CD14-positive monocyte (primary cell): ENCODE measurements at regions not wholly inside any gene's neighbourhood (a gene's known extent, or its start where the extent isn't known, plus 50 kb on each side); places are given as distances from the start of the nearest gene placed in this dataset.
A peak's percentile ranks its signal among the peaks of the same experiment; 100 is the strongest.

ENCODE experiments used
- DNase-seq, 3 donors: peaks; one replicate each; pipeline ENCODE4 v3.0.0-alpha.2; 2011 to 2022
- H2AFZ ChIP-seq: 2 replicates; pipeline ENCODE4 v1.6.0; 2012; ENCODE audit warnings: mild to moderate bottlenecking, low read depth, low read length, inconsistent platforms; ENCODE audit not compliant: insufficient read depth, poor library complexity, severe bottlenecking
- H3K27ac ChIP-seq, 2 donors: 1 replicate in 1 of 2; 2 replicates in 1 of 2; pipeline ENCODE4 v1.5.1; 2012 to 2013; ENCODE audit warnings: low read length in 2 of 2, control low read depth in 1 of 2, inconsistent platforms in 1 of 2, low read depth in 1 of 2, mild to moderate bottlenecking in 1 of 2
- H3K27me3 ChIP-seq, 2 donors: one replicate each; pipeline versions ENCODE4 v1.6.0 to v1.6.1; 2011 to 2013; ENCODE audit warnings: low read length in 2 of 2; ENCODE audit not compliant: control insufficient read depth in 2 of 2, insufficient read depth in 2 of 2
- H3K36me3 ChIP-seq, 2 donors: replicated peaks in 1 of 2; 1 replicate in 1 of 2; 2 replicates in 1 of 2; pipeline versions ENCODE4 v1.5.1 to v1.6.1; 2012 to 2013; ENCODE audit warnings: low read length in 2 of 2, control low read depth in 1 of 2, inconsistent platforms in 1 of 2, mild to moderate bottlenecking in 1 of 2; ENCODE audit not compliant: insufficient read depth in 2 of 2, control insufficient read depth in 1 of 2
- H3K4me1 ChIP-seq, 2 donors: 1 replicate in 1 of 2; 2 replicates in 1 of 2; pipeline versions ENCODE4 v1.5.1 to v1.6.1; 2012 to 2013; ENCODE audit warnings: low read length in 2 of 2, control low read depth in 1 of 2, inconsistent platforms in 1 of 2, mild to moderate bottlenecking in 1 of 2, moderate library complexity in 1 of 2; ENCODE audit not compliant: insufficient read depth in 2 of 2, control insufficient read depth in 1 of 2
- H3K4me2 ChIP-seq: replicated peaks from 2 replicates; pipeline ENCODE3; 2012; ENCODE audit warnings: low read length, moderate library complexity, mild to moderate bottlenecking; ENCODE audit not compliant: poor library complexity, severe bottlenecking; ENCODE audit errors: extremely low read depth
- H3K4me3 ChIP-seq, 3 experiments: fragments of 200-600 bp in 1 of 3; sonication (generic) in 1 of 3; replicated peaks in 1 of 3; 1 replicate in 2 of 3; 2 replicates in 1 of 3; pipeline ENCODE4 v1.5.1; 2011 to 2013; ENCODE audit warnings: low read length in 3 of 3, mild to moderate bottlenecking in 3 of 3, control low read depth in 2 of 3, low read depth in 2 of 3, inconsistent platforms in 1 of 3, moderate library complexity in 1 of 3
- H3K79me2 ChIP-seq: 2 replicates; pipeline ENCODE4 v1.6.0; 2012; ENCODE audit warnings: mild to moderate bottlenecking, control low read depth, inconsistent platforms, low read length, moderate library complexity; ENCODE audit not compliant: insufficient read depth
- H3K9ac ChIP-seq: 2 replicates; pipeline ENCODE4 v1.6.0; 2017; ENCODE audit warnings: low read length, mild to moderate bottlenecking; ENCODE audit not compliant: insufficient read depth, poor library complexity, severe bottlenecking
- H3K9me3 ChIP-seq, 2 donors: replicated peaks in 1 of 2; 1 replicate in 1 of 2; 2 replicates in 1 of 2; pipeline versions ENCODE4 v1.5.1 to v1.6.1; 2012 to 2013; ENCODE audit warnings: low read length in 2 of 2, control low read depth in 1 of 2; ENCODE audit not compliant: control insufficient read depth in 1 of 2, insufficient read depth in 1 of 2
- H4K20me1 ChIP-seq: 2 replicates; pipeline ENCODE4 v1.6.0; 2012; ENCODE audit warnings: mild to moderate bottlenecking, low read length, control low read depth, moderate library complexity; ENCODE audit not compliant: insufficient read depth
- H3K27ac Mint-ChIP-seq, 7 donors: one replicate each; pipeline ENCODE4 v1.8.0; 2020; ENCODE audit warnings: mild to moderate bottlenecking in 7 of 7, mixed read lengths in 7 of 7, moderate library complexity in 6 of 7, inconsistent platforms in 2 of 7
- H3K27me3 Mint-ChIP-seq, 3 donors: one replicate each; pipeline ENCODE4 v1.8.0; 2021 to 2022; ENCODE audit warnings: low read depth in 3 of 3, mild to moderate bottlenecking in 3 of 3, mixed read lengths in 3 of 3, moderate library complexity in 3 of 3, inconsistent platforms in 1 of 3
- H3K36me3 Mint-ChIP-seq, 2 donors: one replicate each; pipeline ENCODE4 v1.8.0; 2020; ENCODE audit warnings: mixed read lengths in 2 of 2, inconsistent platforms in 1 of 2, mild to moderate bottlenecking in 1 of 2
- H3K4me1 Mint-ChIP-seq: one replicate; pipeline ENCODE4 v1.8.0; 2020; ENCODE audit warnings: mild to moderate bottlenecking, mixed read lengths
- H3K4me3 Mint-ChIP-seq, 2 donors: one replicate each; pipeline ENCODE4 v1.8.0; 2020; ENCODE audit warnings: mild to moderate bottlenecking in 2 of 2, mixed read lengths in 2 of 2, moderate library complexity in 1 of 2
- H3K9me3 Mint-ChIP-seq, 7 donors: one replicate each; pipeline ENCODE4 v1.8.0; 2020 to 2022; ENCODE audit warnings: mixed read lengths in 7 of 7, mild to moderate bottlenecking in 6 of 7, moderate library complexity in 6 of 7, inconsistent platforms in 2 of 7
- CTCF ChIP-seq: fragments of 200-600 bp; IDR thresholded peaks from one replicate; pipeline ENCODE4 v1.8.0; 2022; ENCODE audit warnings: antibody characterized with exemption, mild to moderate bottlenecking
- WGBS: methylation state at CpG from one replicate; pipeline ENCODE4 v1.1.5; 2013; ENCODE audit warnings: missing lambda C conversion rate; ENCODE audit not compliant: insufficient coverage; 5-methylcytosine and 5-hydroxymethylcytosine counted together
- intact Hi-C, 2 donors: fragments of 100-400 bp; cut with micrococcal nuclease; formaldehyde crosslinking; loops; one replicate each; pipeline versions ENCODE4 v1.15.0 to v1.15.1; 2023

- H3K4me1 ChIP-seq, result peaks cover 64 to 67% of the 10 kb centered on the region in 2 donors
- Mint-ChIP-seq H3K4me3 (peak overlapping the region in 1 of 2 donors; percentile 1), H3K27ac (peak overlapping the region; percentile 98 to 100 (median 100)), H3K27me3 (no peaks in the 10 kb centered on the region), H3K9me3 (no peaks in the 10 kb centered on the region), H3K4me1 (peaks cover 60% of the 10 kb centered on the region), H3K36me3 (peaks cover 0 to 1% of the 10 kb centered on the region in 2 donors)
- no peak for DNase-seq
- no peak for TF ChIP-seq CTCF
- H3K27ac ChIP-seq, result peak overlapping the region; percentile 97 to 99
- peak overlapping the region; percentile 64 for H2AFZ ChIP-seq
- H3K79me2 ChIP-seq, result no peaks in the 10 kb centered on the region
- WGBS, result no CpG with 5 or more reads among the region's 5 CpGs
- no peaks in the 10 kb centered on the region for H3K36me3 ChIP-seq
- peak overlapping the region in 1 of 3 experiments; percentile 13 for H3K4me3 ChIP-seq
- H3K4me2 ChIP-seq, result peak overlapping the region; percentile 29
- H3K27me3 ChIP-seq, result no peaks in the 10 kb centered on the region
- intact Hi-C loops, result loop anchor here in 1 of 2 donors (1.0 kb wide), 1 partner anchor 28 kb away; no protein-coding TSS in a partner anchor
- peak overlapping the region; percentile 73 for H3K9ac ChIP-seq
- H4K20me1 ChIP-seq, result no peaks in the 10 kb centered on the region
- no peaks in the 10 kb centered on the region for H3K9me3 ChIP-seq
These were observed 81.2 kb upstream of the CCN6 start for GRCh38 chr6:111972745-111973117.

- peak overlapping the region; percentile 98 to 100 (median 100) for H3K27ac Mint-ChIP-seq
- Histone ChIP-seq H3K4me1 (peaks cover 64 to 67% of the 10 kb centered on the region in 2 donors), H3K36me3 (no peaks in the 10 kb centered on the region)
These were observed 80.7 kb upstream of the CCN6 start for GRCh38 chr6:111973118-111973761.

More at GRCh38 chr6:111973118-111973761, 80.7 kb upstream of the CCN6 start:
- WGBS, result 0% methylated on average over 1 of the region's 12 CpGs
- H4K20me1 ChIP-seq, result no peaks in the 10 kb centered on the region
- no peaks in the 10 kb centered on the region for H3K27me3 ChIP-seq
- no peaks in the 10 kb centered on the region for H3K9me3 Mint-ChIP-seq
- H3K36me3 Mint-ChIP-seq, result peaks cover 0 to 1% of the 10 kb centered on the region in 2 donors
- peak overlapping the region in 1 of 3 experiments; percentile 13 for H3K4me3 ChIP-seq
- peak overlapping the region; percentile 73 for H3K9ac ChIP-seq
- intact Hi-C loops, result loop anchor here in 1 of 2 donors (1.0 kb wide), 1 partner anchor 29 kb away; no protein-coding TSS in a partner anchor
- H3K27ac ChIP-seq, result peak overlapping the region; percentile 97 to 99
- DNase-seq, result peak; percentile 90 to 97 (median 92)
- H3K79me2 ChIP-seq, result no peaks in the 10 kb centered on the region
- no peak for TF ChIP-seq CTCF
- peak overlapping the region; percentile 64 for H2AFZ ChIP-seq
- H3K4me1 Mint-ChIP-seq, result peaks cover 60% of the 10 kb centered on the region
- H3K4me2 ChIP-seq, result peak overlapping the region; percentile 29
- peak overlapping the region; percentile 42 to 53 for H3K4me3 Mint-ChIP-seq
- H3K27me3 Mint-ChIP-seq, result no peaks in the 10 kb centered on the region
- no peaks in the 10 kb centered on the region for H3K9me3 ChIP-seq
